Neural cell (in vitro differentiated cells): ENCODE measurements at regions not wholly inside any gene's neighbourhood (a gene's known extent, or its start where the extent isn't known, plus 50 kb on each side); places are given as distances from the start of the nearest gene placed in this dataset.

ENCODE experiments used
- H2AFZ ChIP-seq: fragments of 200-600, 300-800 bp; sonication (generic), shearing (Covaris generic); 2 replicates; pipeline ENCODE4 v1.6.0; 2014; ENCODE audit warnings: low read depth, mild to moderate bottlenecking, antibody characterized with exemption, low read length, moderate library complexity
- H3F3A ChIP-seq: fragments of 200-600 bp; shearing (Covaris generic); 2 replicates; pipeline ENCODE4 v1.6.1; 2016; ENCODE audit warnings: mild to moderate bottlenecking, moderate library complexity, mixed read lengths, antibody characterized with exemption, low read length; ENCODE audit not compliant: insufficient read depth, poor library complexity, severe bottlenecking
- H3K27ac ChIP-seq: fragments of 200-600, 300-800 bp; sonication (generic), shearing (Covaris generic); 2 replicates; pipeline ENCODE4 v1.5.1; 2014; ENCODE audit warnings: mild to moderate bottlenecking, low read length, moderate library complexity
- H3K27me3 ChIP-seq: fragments of 300-800, 200-600 bp; sonication (generic), shearing (Covaris generic); 2 replicates; pipeline ENCODE4 v1.6.0; 2014; ENCODE audit warnings: mild to moderate bottlenecking, low read depth, low read length, moderate library complexity; ENCODE audit not compliant: insufficient read depth
- H3K36me3 ChIP-seq: fragments of 300-800, 200-600 bp; sonication (generic), shearing (Covaris generic); 2 replicates; pipeline ENCODE4 v1.5.1; 2014; ENCODE audit warnings: mild to moderate bottlenecking, antibody characterized with exemption, low read length, moderate library complexity; ENCODE audit not compliant: insufficient read depth
- H3K4me2 ChIP-seq: fragments of 300-800, 200-600 bp; sonication (generic), shearing (Covaris generic); 2 replicates; pipeline ENCODE4 v1.6.0; 2014; ENCODE audit warnings: mild to moderate bottlenecking, low read length
- H3K4me3 ChIP-seq: fragments of 300-800, 200-600 bp; sonication (generic), shearing (Covaris generic); 2 replicates; pipeline ENCODE4 v1.5.1; 2014; ENCODE audit warnings: mild to moderate bottlenecking, low read length, moderate library complexity
- H3K79me2 ChIP-seq: fragments of 200-600 bp; shearing (Covaris generic); replicated peaks from 2 replicates; pipeline ENCODE4 v1.6.0; 2014; ENCODE audit warnings: mild to moderate bottlenecking, low read length, moderate library complexity; ENCODE audit not compliant: insufficient read depth
- H3K9ac ChIP-seq: fragments of 300-800, 200-600 bp; sonication (generic), shearing (Covaris generic); 2 replicates; pipeline ENCODE4 v1.6.1; 2016; ENCODE audit warnings: mild to moderate bottlenecking, low read length, mixed read lengths
- H3K9me2 ChIP-seq: fragments of 200-600 bp; shearing (Covaris generic); 2 replicates; pipeline ENCODE4 v1.6.1; 2016; ENCODE audit warnings: mild to moderate bottlenecking, low read length, mixed read lengths; ENCODE audit not compliant: insufficient read depth
- H3K9me3 ChIP-seq: fragments of 200-600, 300-800 bp; sonication (generic), shearing (Covaris generic); 2 replicates; pipeline ENCODE4 v1.6.1; 2016; ENCODE audit warnings: mild to moderate bottlenecking, mixed run types, low read length, moderate library complexity, mixed read lengths
- H4K20me1 ChIP-seq: fragments of 200-600 bp; shearing (Covaris generic); 2 replicates; pipeline ENCODE4 v1.6.1; 2016; ENCODE audit warnings: mild to moderate bottlenecking, mixed run types; ENCODE audit not compliant: insufficient read depth
- CTCF ChIP-seq: fragments of 450-650 bp; IDR thresholded peaks from 2 replicates; pipeline ENCODE4 v1.5.1; 2014; ENCODE audit warnings: antibody characterized with exemption, mild to moderate bottlenecking, moderate library complexity; ENCODE audit not compliant: poor library complexity, severe bottlenecking
- EP300 ChIP-seq: fragments of 450-650 bp; conservative IDR thresholded peaks from 2 replicates; pipeline ENCODE4 v1.6.1; 2014; ENCODE audit warnings: antibody characterized with exemption, mild to moderate bottlenecking, moderate library complexity; ENCODE audit not compliant: poor library complexity, severe bottlenecking
- EZH2 ChIP-seq: fragments of 200-600, 300-800 bp; shearing (Covaris generic), sonication (generic); IDR thresholded peaks from 2 replicates; pipeline ENCODE4 v1.6.1; 2014; ENCODE audit warnings: antibody characterized with exemption, low read length, borderline replicate concordance, mild to moderate bottlenecking; ENCODE audit not compliant: insufficient read depth, poor library complexity, severe bottlenecking
- MXI1 ChIP-seq: fragments of 450-650 bp; conservative IDR thresholded peaks from 2 replicates; pipeline ENCODE4 v1.6.1; 2014; ENCODE audit warnings: antibody characterized with exemption, mild to moderate bottlenecking; ENCODE audit not compliant: poor library complexity, severe bottlenecking
- POLR2AphosphoS5 ChIP-seq: IDR thresholded peaks from 2 replicates; pipeline ENCODE4 v1.6.1; 2012
- RAD21 ChIP-seq: fragments of 450-650 bp; conservative IDR thresholded peaks from 2 replicates; pipeline ENCODE4 v1.6.1; 2014; ENCODE audit warnings: antibody characterized with exemption, mild to moderate bottlenecking, moderate library complexity
- REST ChIP-seq: IDR thresholded peaks from 2 replicates; pipeline ENCODE4 v1.6.1; 2012; ENCODE audit warnings: borderline replicate concordance
- SMC3 ChIP-seq: fragments of 450-650 bp; conservative IDR thresholded peaks from 2 replicates; pipeline ENCODE4 v1.6.1; 2014; ENCODE audit warnings: antibody characterized with exemption, mild to moderate bottlenecking, moderate library complexity; ENCODE audit not compliant: poor library complexity
- TAF1 ChIP-seq: IDR thresholded peaks from 2 replicates; pipeline ENCODE4 v1.6.1; 2012; ENCODE audit warnings: low read depth

GRCh38 chr6:1224514-1224913 is 87.4 kb upstream of the FOXQ1 start:
- Histone ChIP-seq H3K27ac (no peak overlapping the region), H3K27me3 (no peaks in the 10 kb centered on the region), H3K4me3 (no peak overlapping the region), H3K9me2 (no peaks in the 10 kb centered on the region), H3K79me2 (no peaks in the 10 kb centered on the region), H3F3A (no peaks in the 10 kb centered on the region), H3K9me3 (no peaks in the 10 kb centered on the region), H3K4me2 (no peak overlapping the region), H3K9ac (no peak overlapping the region), H4K20me1 (no peaks in the 10 kb centered on the region), H3K36me3 (no peaks in the 10 kb centered on the region), H2AFZ (no peak overlapping the region)
- TF ChIP-seq EZH2 (no peak), MXI1 (no peak), POLR2AphosphoS5 (no peak), CTCF (no peak)

GRCh38 chr6:1222728-1223595 is 88.9 kb upstream of the FOXQ1 start:
- Histone ChIP-seq H4K20me1 (no peaks in the 10 kb centered on the region), H2AFZ (no peak overlapping the region), H3K27ac (no peak overlapping the region), H3F3A (no peaks in the 10 kb centered on the region), H3K79me2 (no peaks in the 10 kb centered on the region), H3K9me2 (no peaks in the 10 kb centered on the region), H3K9ac (no peak overlapping the region), H3K4me3 (no peak overlapping the region), H3K27me3 (no peaks in the 10 kb centered on the region), H3K4me2 (no peak overlapping the region), H3K9me3 (no peaks in the 10 kb centered on the region), H3K36me3 (no peaks in the 10 kb centered on the region)
- TF ChIP-seq EP300 (no peak), MXI1 (no peak)

GRCh38 chr6:1217396-1217795 is 94.5 kb upstream of the FOXQ1 start:
- H3F3A ChIP-seq = no peaks in the 10 kb centered on the region
- H3K4me3 ChIP-seq = no peak overlapping the region
- H3K36me3 ChIP-seq = no peaks in the 10 kb centered on the region
- H3K27ac ChIP-seq = no peak overlapping the region
- H3K9ac ChIP-seq = no peak overlapping the region
- no peaks in the 10 kb centered on the region for H3K9me3 ChIP-seq
- H3K79me2 ChIP-seq = no peaks in the 10 kb centered on the region
- TF ChIP-seq RAD21 = no peak
- no peak for TF ChIP-seq SMC3
- no peak for TF ChIP-seq EP300
- no peak for TF ChIP-seq TAF1
- no peak for TF ChIP-seq CTCF
- TF ChIP-seq REST = no peak
- TF ChIP-seq EZH2 = no peak
- no peak for TF ChIP-seq POLR2AphosphoS5
- no peak for TF ChIP-seq MXI1
- H3K9me2 ChIP-seq = no peaks in the 10 kb centered on the region
- no peaks in the 10 kb centered on the region for H3K27me3 ChIP-seq
- H2AFZ ChIP-seq = no peak overlapping the region
- H4K20me1 ChIP-seq = no peaks in the 10 kb centered on the region
- no peak overlapping the region for H3K4me2 ChIP-seq
